K562 (cell line): ENCODE measurements at regions not wholly inside any gene's neighbourhood (a gene's known extent, or its start where the extent isn't known, plus 50 kb on each side); places are given as distances from the start of the nearest gene placed in this dataset.

Source experiments
- ATAC-seq: fragments of 200-7000 bp; cut with Tn5 transposase; 3 replicates; pipeline ENCODE4 v1.9.1; 2020; ENCODE audit warnings: moderate library complexity
- BruUV-seq: library from RNA; stranded (reverse); fragments of 400-500 nt; replicated peaks from 2 replicates; lab custom pipeline; 2021; lab: Mats Ljungman, UMichigan
- CTCF ChIA-PET: fragments of 300-600 bp; formaldehyde crosslinking; extraction: SDS; loops from one replicate; lab custom pipeline; 2021; ENCODE audit warnings: low intra/inter-chr PET ratio; lab: Yijun Ruan, JAX
- POLR2A ChIA-PET: fragments of 300-600, 350-650 bp; sonication (Branson Sonifier 250); formaldehyde crosslinking; extraction: SDS; loops from one replicate; lab custom pipeline; 2021; ENCODE audit warnings: antibody characterized with exemption, inconsistent platforms; lab: Yijun Ruan, JAX
- DNase-seq, 4 experiments: peaks; one replicate each; pipeline versions ENCODE4 v3.0.0 to v3.0.0-alpha.2; 2011 to 2018; ENCODE audit warnings: low spot score in 3 of 4, mixed read lengths in 3 of 4; ENCODE audit errors: extremely low read depth in 1 of 4
- FAIRE-seq: peaks from 2 replicates; lab custom pipeline; 2011; peaks lifted over from hg19 to GRCh38; lab: Jason Lieb, UNC
- H2AFZ ChIP-seq: 2 replicates; pipeline ENCODE4 v1.6.0; 2011; ENCODE audit warnings: low read depth, low read length, control low read depth, inconsistent platforms
- H3K27ac ChIP-seq: fragments of 200-600 bp; 3 replicates; pipeline ENCODE4 v1.8.0; 2011; ENCODE audit warnings: low read depth, mild to moderate bottlenecking, control low read depth, inconsistent platforms, low read length, moderate library complexity, mixed read lengths; ENCODE audit errors: extremely low read depth
- H3K27me3 ChIP-seq, 2 experiments: fragments of 300-600 bp in 1 of 2; 2 replicates in 1 of 2; 3 replicates in 1 of 2; pipeline versions ENCODE4 v1.6.0 to v1.8.0; 2011; ENCODE audit warnings: inconsistent platforms in 2 of 2, low read length in 2 of 2, mild to moderate bottlenecking in 1 of 2, mixed read lengths in 1 of 2, moderate library complexity in 1 of 2; ENCODE audit not compliant: control insufficient read depth in 2 of 2, insufficient read depth in 2 of 2
- H3K36me3 ChIP-seq: fragments of 300-600 bp; 3 replicates; pipeline ENCODE4 v1.8.0; 2011; ENCODE audit warnings: mild to moderate bottlenecking, low read length, inconsistent platforms; ENCODE audit not compliant: control insufficient read depth, insufficient read depth
- H3K4me1 ChIP-seq, 2 experiments: fragments of 200-600 bp in 1 of 2; replicated peaks in 1 of 2; 2 replicates in 1 of 2; 3 replicates in 1 of 2; pipeline versions ENCODE4 v1.5.1 to v1.8.0; 2011; ENCODE audit warnings: inconsistent platforms in 2 of 2, low read length in 2 of 2, mild to moderate bottlenecking in 1 of 2, mixed read lengths in 1 of 2, moderate library complexity in 1 of 2; ENCODE audit not compliant: control insufficient read depth in 2 of 2, insufficient read depth in 2 of 2
- H3K4me2 ChIP-seq: 2 replicates; pipeline ENCODE4 v1.6.1; 2011; ENCODE audit warnings: low read length, control low read depth, inconsistent platforms, mixed read lengths; ENCODE audit not compliant: insufficient read depth
- H3K4me3 ChIP-seq: fragments of 200-600 bp; sonication (generic), shearing (Covaris generic); 2 replicates; pipeline ENCODE4 v1.5.1; 2016; ENCODE audit warnings: control low read depth, inconsistent platforms
- H3K79me2 ChIP-seq: fragments of 200-600 bp; 3 replicates; pipeline ENCODE4 v1.8.0; 2011; ENCODE audit warnings: low read length, inconsistent platforms; ENCODE audit not compliant: control insufficient read depth, insufficient read depth
- H3K9ac ChIP-seq, 2 experiments: 2 replicates each; pipeline versions ENCODE4 v1.6.0 to v1.6.1; 2011; ENCODE audit warnings: low read depth in 2 of 2, low read length in 2 of 2, control low read depth in 1 of 2, inconsistent platforms in 1 of 2, mild to moderate bottlenecking in 1 of 2, mixed read lengths in 1 of 2; ENCODE audit not compliant: insufficient read depth in 1 of 2
- H3K9me1 ChIP-seq: one replicate; pipeline ENCODE4 v1.6.0; 2011; ENCODE audit warnings: inconsistent platforms, mild to moderate bottlenecking, low read length, moderate library complexity; ENCODE audit not compliant: control insufficient read depth, insufficient read depth
- H3K9me3 ChIP-seq: replicated peaks from 2 replicates; pipeline ENCODE4 v1.5.1; 2011; ENCODE audit warnings: low read depth, low read length, inconsistent platforms; ENCODE audit not compliant: control insufficient read depth, insufficient read depth
- H4K20me1 ChIP-seq: replicated peaks from 2 replicates; pipeline ENCODE4 v1.6.1; 2011; ENCODE audit warnings: low read length, inconsistent platforms, mixed read lengths; ENCODE audit not compliant: control insufficient read depth, insufficient read depth
- ASH1L ChIP-seq: fragments of 450-650 bp; IDR thresholded peaks from 2 replicates; pipeline ENCODE4 v1.6.1; 2018; ENCODE audit warnings: borderline replicate concordance, mild to moderate bottlenecking, low read depth; ENCODE audit not compliant: partially characterized antibody
- CHD2 ChIP-seq: IDR thresholded peaks from 2 replicates; pipeline ENCODE4 v1.6.1; 2011; ENCODE audit warnings: low read depth, low read length
- NEUROD1 ChIP-seq: fragments of 150-350 bp; IDR thresholded peaks from 2 replicates; pipeline ENCODE4 v1.6.1; 2014; ENCODE audit warnings: borderline replicate concordance, low read length, low read depth; ENCODE audit not compliant: partially characterized antibody
- ZKSCAN1 ChIP-seq: fragments of 150-350 bp; IDR thresholded peaks from 2 replicates; pipeline ENCODE4 v1.6.1; 2016; ENCODE audit warnings: low read depth, low read length
- ZNF407 ChIP-seq: fragments of 450-650 bp; IDR thresholded peaks from 2 replicates; pipeline ENCODE4 v1.6.1; 2016; ENCODE audit warnings: low read depth
- WGBS: fragments of 100-300 bp; shearing (Covaris generic); methylation state at CpG from one replicate; pipeline ENCODE4 v1.1.6; 2016; ENCODE audit warnings: low coverage, mixed read lengths; ENCODE audit not compliant: insufficient coverage; ENCODE audit errors: missing lambda C conversion rate; 5-methylcytosine and 5-hydroxymethylcytosine counted together
- in situ Hi-C: fragments of 300-500 bp; cut with MboI; formaldehyde crosslinking; loops from 4 replicates; pipeline ENCODE4 v1.15.0; 2018; ENCODE audit warnings: inconsistent platforms, mixed read lengths
- intact Hi-C: fragments of 100-400 bp; cut with micrococcal nuclease; formaldehyde crosslinking; loops from 2 replicates; pipeline ENCODE4 v1.14.2; 2022
- TF ChIP-seq, protein P1 (sequence below): fragments of 250-450 bp; sonication (Bioruptor Pico); IDR thresholded peaks from 2 replicates; pipeline ENCODE4 v1.4.0; 2020; ENCODE audit warnings: mild to moderate bottlenecking, moderate library complexity

DNA sequence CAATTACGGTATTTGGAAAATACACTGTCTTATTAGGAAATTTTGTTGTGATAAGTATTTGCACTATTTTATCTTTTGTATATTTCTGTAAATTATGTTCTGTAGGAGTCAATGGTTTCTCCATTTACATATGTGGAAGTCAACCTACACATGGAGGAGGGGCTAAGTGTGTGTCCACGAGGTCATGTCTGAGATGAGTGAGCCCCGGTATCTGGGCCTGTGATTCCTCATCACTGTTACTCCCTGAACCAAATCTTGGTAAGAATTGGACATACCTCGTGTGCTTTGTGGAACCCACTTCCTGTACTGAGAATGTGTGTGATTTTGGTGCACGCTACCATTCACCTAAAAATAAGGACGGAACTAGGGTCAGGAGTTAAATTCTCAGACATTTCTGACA lies 1105.5 kb downstream of the TMEM121 start:
- CTCF ChIA-PET: no interaction called here
- Histone ChIP-seq H3K4me2 (no peak overlapping the region), H3K4me1 (no peaks in the 10 kb centered on the region), H3K9ac (no peak overlapping the region), H3K27me3 (no peaks in the 10 kb centered on the region), H4K20me1 (no peaks in the 10 kb centered on the region), H2AFZ (no peak overlapping the region), H3K36me3 (no peaks in the 10 kb centered on the region), H3K27ac (no peak overlapping the region), H3K79me2 (no peaks in the 10 kb centered on the region), H3K9me3 (no peaks in the 10 kb centered on the region), H3K4me3 (no peak overlapping the region), H3K9me1 (no peaks in the 10 kb centered on the region)
- WGBS: 0% methylated on average over 3 of the region's 6 CpGs
- POLR2A ChIA-PET: no interaction called here
- BruUV-seq: no TSS peak
- DNase-seq (no peak), FAIRE-seq (no peak), ATAC-seq (no peak)
- in situ Hi-C loops: no loop called here
- no peak for TF ChIP-seq ZKSCAN1
- intact Hi-C loops: no loop called here

GRCh38 chr14:106633721-106634120 lies 1107.3 kb downstream of the TMEM121 start:
- no peaks in the 10 kb centered on the region for H3K36me3 ChIP-seq
- no peaks in the 10 kb centered on the region for H4K20me1 ChIP-seq
- in situ Hi-C loops: no loop called here
- ChIA-PET CTCF (no interaction called here), POLR2A (no interaction called here)
- WGBS: 0% methylated on average over 2 of the region's 2 CpGs
- no peaks in the 10 kb centered on the region for H3K27me3 ChIP-seq
- no peaks in the 10 kb centered on the region for H3K4me1 ChIP-seq
- H2AFZ ChIP-seq: no peak overlapping the region
- H3K4me3 ChIP-seq: no peak overlapping the region
- no peak overlapping the region for H3K27ac ChIP-seq
- DNase-seq: no peak
- no peaks in the 10 kb centered on the region for H3K9me3 ChIP-seq
- no peaks in the 10 kb centered on the region for H3K9me1 ChIP-seq
- H3K79me2 ChIP-seq: no peaks in the 10 kb centered on the region
- ATAC-seq: no peak
- BruUV-seq: no TSS peak
- H3K4me2 ChIP-seq: no peak overlapping the region
- no peak for FAIRE-seq
- intact Hi-C loops: no loop called here
- H3K9ac ChIP-seq: no peak overlapping the region
- TF ChIP-seq ASH1L (no peak), ZNF407 (no peak), NEUROD1 (no peak), CHD2 (no peak)
- TF ChIP-seq, protein P1, sequence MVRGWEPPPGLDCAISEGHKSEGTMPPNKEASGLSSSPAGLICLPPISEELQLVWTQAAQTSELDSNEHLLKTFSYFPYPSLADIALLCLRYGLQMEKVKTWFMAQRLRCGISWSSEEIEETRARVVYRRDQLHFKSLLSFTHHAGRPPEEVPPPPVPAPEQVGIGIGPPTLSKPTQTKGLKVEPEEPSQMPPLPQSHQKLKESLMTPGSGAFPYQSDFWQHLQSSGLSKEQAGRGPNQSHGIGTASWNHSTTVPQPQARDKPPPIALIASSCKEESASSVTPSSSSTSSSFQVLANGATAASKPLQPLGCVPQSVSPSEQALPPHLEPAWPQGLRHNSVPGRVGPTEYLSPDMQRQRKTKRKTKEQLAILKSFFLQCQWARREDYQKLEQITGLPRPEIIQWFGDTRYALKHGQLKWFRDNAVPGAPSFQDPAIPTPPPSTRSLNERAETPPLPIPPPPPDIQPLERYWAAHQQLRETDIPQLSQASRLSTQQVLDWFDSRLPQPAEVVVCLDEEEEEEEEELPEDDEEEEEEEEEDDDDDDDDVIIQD (CRISPR knock-in tag): no peak
